Stomach smooth muscle (tissue), 2 donors: ENCODE measurements at regions not wholly inside any gene's neighbourhood (a gene's known extent, or its start where the extent isn't known, plus 50 kb on each side); places are given as distances from the start of the nearest gene placed in this dataset.

Experiments
- H3K27ac ChIP-seq: one replicate; pipeline ENCODE4 v1.7.0; 2013; ENCODE audit warnings: mild to moderate bottlenecking, low read length, inconsistent platforms
- H3K27me3 ChIP-seq, 2 donors: one replicate each; pipeline ENCODE4 v1.7.0; 2013; ENCODE audit warnings: low read length in 2 of 2; ENCODE audit not compliant: insufficient read depth in 2 of 2, control insufficient read depth in 1 of 2
- H3K36me3 ChIP-seq, 2 donors: one replicate each; pipeline ENCODE4 v1.7.0; 2013; ENCODE audit warnings: low read length in 2 of 2; ENCODE audit not compliant: control insufficient read depth in 2 of 2, insufficient read depth in 2 of 2
- H3K4me1 ChIP-seq: one replicate; pipeline ENCODE4 v1.7.0; 2013; ENCODE audit warnings: low read length; ENCODE audit not compliant: control insufficient read depth, insufficient read depth
- H3K4me3 ChIP-seq, 2 donors: one replicate each; pipeline ENCODE4 v1.7.0; 2013; ENCODE audit warnings: low read length in 2 of 2
- H3K9ac ChIP-seq, 2 donors: one replicate each; pipeline ENCODE4 v1.7.0; 2013; ENCODE audit warnings: low read length in 2 of 2, mild to moderate bottlenecking in 1 of 2
- H3K9me3 ChIP-seq, 2 donors: one replicate each; pipeline ENCODE4 v1.7.0; 2013; ENCODE audit warnings: low read length in 2 of 2; ENCODE audit not compliant: control insufficient read depth in 2 of 2
- donor health status: healthy.
- donor health status: Pancreatic carcinoma.

GRCh38 chr2:160697817-160698216, 204.2 kb upstream of the RBMS1 start:
- Histone ChIP-seq H3K4me1 (no peaks in the 10 kb centered on the region), H3K27me3 (no peaks in the 10 kb centered on the region), H3K9me3 (no peaks in the 10 kb centered on the region), H3K36me3 (no peaks in the 10 kb centered on the region), H3K4me3 (no peak overlapping the region), H3K27ac (no peak overlapping the region), H3K9ac (no peak overlapping the region)

GRCh38 chr2:160700021-160700814, 206.6 kb upstream of the RBMS1 start:
- Histone ChIP-seq H3K27me3 (no peaks in the 10 kb centered on the region), H3K9ac (no peak overlapping the region), H3K9me3 (no peaks in the 10 kb centered on the region), H3K4me3 (no peak overlapping the region), H3K36me3 (no peaks in the 10 kb centered on the region), H3K27ac (no peak overlapping the region), H3K4me1 (no peaks in the 10 kb centered on the region)

GRCh38 chr2:160701822-160702221, 208.2 kb upstream of the RBMS1 start:
- Histone ChIP-seq H3K27me3 (no peaks in the 10 kb centered on the region), H3K36me3 (no peaks in the 10 kb centered on the region), H3K4me3 (no peak overlapping the region), H3K9ac (no peak overlapping the region), H3K4me1 (no peaks in the 10 kb centered on the region), H3K27ac (no peak overlapping the region), H3K9me3 (no peaks in the 10 kb centered on the region)

GRCh38 chr2:160702754-160703153, 209.1 kb upstream of the RBMS1 start:
- Histone ChIP-seq H3K9ac (no peak overlapping the region), H3K9me3 (no peaks in the 10 kb centered on the region), H3K36me3 (no peaks in the 10 kb centered on the region), H3K4me3 (no peak overlapping the region), H3K27me3 (no peaks in the 10 kb centered on the region), H3K4me1 (no peaks in the 10 kb centered on the region), H3K27ac (no peak overlapping the region)

- no peak overlapping the region for H3K27ac ChIP-seq
- H3K27me3 ChIP-seq = no peaks in the 10 kb centered on the region
- H3K4me1 ChIP-seq = no peaks in the 10 kb centered on the region
- no peaks in the 10 kb centered on the region for H3K36me3 ChIP-seq
- no peak overlapping the region for H3K4me3 ChIP-seq
- no peak overlapping the region for H3K9ac ChIP-seq
- no peaks in the 10 kb centered on the region for H3K9me3 ChIP-seq
Measured at GRCh38 chr2:160703648-160704585, 210.3 kb upstream of the RBMS1 start.

- no peaks in the 10 kb centered on the region for H3K36me3 ChIP-seq
- no peaks in the 10 kb centered on the region for H3K9me3 ChIP-seq
- H3K27ac ChIP-seq = no peak overlapping the region
- no peak overlapping the region for H3K4me3 ChIP-seq
- no peaks in the 10 kb centered on the region for H3K4me1 ChIP-seq
- H3K27me3 ChIP-seq = no peaks in the 10 kb centered on the region
- H3K9ac ChIP-seq = no peak overlapping the region
Measured at GRCh38 chr2:160715428-160715827, 221.8 kb upstream of the RBMS1 start.

- H3K27me3 ChIP-seq = no peaks in the 10 kb centered on the region
- no peaks in the 10 kb centered on the region for H3K36me3 ChIP-seq
- H3K4me3 ChIP-seq = no peak overlapping the region
- no peak overlapping the region for H3K9ac ChIP-seq
- H3K4me1 ChIP-seq = no peaks in the 10 kb centered on the region
- H3K27ac ChIP-seq = no peak overlapping the region
- no peaks in the 10 kb centered on the region for H3K9me3 ChIP-seq
Measured at GRCh38 chr2:160719116-160719515, 225.5 kb upstream of the RBMS1 start.

GRCh38 chr2:160720098-160720497, 226.5 kb upstream of the RBMS1 start:
- no peaks in the 10 kb centered on the region for H3K4me1 ChIP-seq
- no peaks in the 10 kb centered on the region for H3K27me3 ChIP-seq
- no peak overlapping the region for H3K4me3 ChIP-seq
- H3K27ac ChIP-seq = no peak overlapping the region
- no peak overlapping the region for H3K9ac ChIP-seq
- no peaks in the 10 kb centered on the region for H3K36me3 ChIP-seq
- no peaks in the 10 kb centered on the region for H3K9me3 ChIP-seq

- Histone ChIP-seq H3K27me3 (no peaks in the 10 kb centered on the region), H3K9me3 (no peaks in the 10 kb centered on the region), H3K4me3 (no peak overlapping the region), H3K4me1 (no peaks in the 10 kb centered on the region), H3K36me3 (no peaks in the 10 kb centered on the region), H3K9ac (no peak overlapping the region), H3K27ac (no peak overlapping the region)
Measured at GRCh38 chr2:160721089-160722040, 227.8 kb upstream of the RBMS1 start.

- H3K27ac ChIP-seq = no peak overlapping the region
- H3K4me1 ChIP-seq = no peaks in the 10 kb centered on the region
- no peaks in the 10 kb centered on the region for H3K36me3 ChIP-seq
- H3K27me3 ChIP-seq = no peaks in the 10 kb centered on the region
- no peak overlapping the region for H3K4me3 ChIP-seq
- no peaks in the 10 kb centered on the region for H3K9me3 ChIP-seq
- H3K9ac ChIP-seq = no peak overlapping the region
Measured at GRCh38 chr2:160726046-160726445, 232.4 kb upstream of the RBMS1 start.
